ENCODE measurements at regions not wholly inside any gene's neighbourhood (a gene's known extent, or its start where the extent isn't known, plus 50 kb on each side); places are given as distances from the start of the nearest gene placed in this dataset.

GRCh38 chr14:48747561-48748089, 838.6 kb downstream of the RPS29 start:
- no peak for TF ChIP-seq CTCF (IDR thresholded peaks at IDR 0.05; ENCODE audit: low read depth, low read length)
- TF ChIP-seq POLR2A (IDR thresholded peaks at IDR 0.05; ENCODE audit: extremely low read depth, insufficient read length) = no peak
